Gastroesophageal sphincter (tissue), 3 donors: ENCODE measurements at regions not wholly inside any gene's neighbourhood (a gene's known extent, or its start where the extent isn't known, plus 50 kb on each side); places are given as distances from the start of the nearest gene placed in this dataset.
A peak's percentile ranks its signal among the peaks of the same experiment; 100 is the strongest.

Source experiments
- CTCF ChIP-seq, 4 experiments: fragments of 200-600 bp in 2 of 4; fragments of 450-650 bp in 2 of 4; sonication (generic) in 1 of 4; IDR thresholded peaks; one replicate each; pipeline ENCODE4 v1.5.1; 2017 to 2019; ENCODE audit warnings: antibody characterized with exemption in 4 of 4, mild to moderate bottlenecking in 2 of 4, moderate library complexity in 2 of 4
- EP300 ChIP-seq: sonication (generic); formaldehyde crosslinking; IDR thresholded peaks from one replicate; pipeline ENCODE4 v1.6.1; 2017; ENCODE audit warnings: antibody characterized with exemption, mild to moderate bottlenecking
- POLR2A ChIP-seq, 2 donors: fragments of 450-650 bp; IDR thresholded peaks; one replicate each; pipeline ENCODE4 v1.6.1; 2017; ENCODE audit warnings: antibody characterized with exemption in 2 of 2, mild to moderate bottlenecking in 2 of 2, moderate library complexity in 1 of 2
- POLR2AphosphoS5 ChIP-seq: sonication (generic); formaldehyde crosslinking; IDR thresholded peaks from one replicate; pipeline ENCODE4 v1.6.1; 2017; ENCODE audit warnings: antibody characterized with exemption

GRCh38 chr3:177816667-177817208 is 619.5 kb upstream of the TBL1XR1 start:
- TF ChIP-seq CTCF (IDR thresholded peaks at IDR 0.05) (peak in 2 of 4 experiments; percentile 16 to 30), EP300 (no peak), POLR2A (IDR thresholded peaks at IDR 0.05) (no peak), POLR2AphosphoS5 (peak; percentile 31)
